Retina (tissue), 1 donor: ENCODE measurements at regions not wholly inside any gene's neighbourhood (a gene's known extent, or its start where the extent isn't known, plus 50 kb on each side); places are given as distances from the start of the nearest gene placed in this dataset.
"Not testable (repeated sequence)": the region's sequence is repeated elsewhere in the genome, so short reads cannot be mapped to it uniquely, and the experiment has no call there.

Experiments used
- DNase-seq: peaks from one replicate; pipeline ENCODE4 v3.0.0-alpha.2; 2016

DNA sequence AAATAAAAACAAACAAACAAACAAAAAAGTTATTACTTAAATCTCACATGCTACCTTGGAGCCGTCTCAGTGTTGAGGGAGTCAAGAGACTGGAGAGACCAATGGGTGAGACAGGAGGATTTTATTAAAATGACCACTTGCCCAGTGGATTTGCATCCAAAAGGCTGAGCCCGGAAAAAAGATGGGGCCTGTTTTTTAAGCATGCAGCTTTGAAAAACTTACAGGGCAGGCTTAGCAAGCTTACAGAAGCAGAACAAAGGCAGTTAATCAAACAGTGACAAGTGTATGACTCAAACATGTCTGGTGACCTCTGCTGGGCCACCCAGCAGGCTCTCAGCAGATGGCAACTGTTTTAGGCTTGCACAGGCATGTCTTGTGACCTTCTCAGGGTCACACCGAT, 82.5 kb downstream of the POTEH start:
- DNase-seq = not testable (repeated sequence)

DNA sequence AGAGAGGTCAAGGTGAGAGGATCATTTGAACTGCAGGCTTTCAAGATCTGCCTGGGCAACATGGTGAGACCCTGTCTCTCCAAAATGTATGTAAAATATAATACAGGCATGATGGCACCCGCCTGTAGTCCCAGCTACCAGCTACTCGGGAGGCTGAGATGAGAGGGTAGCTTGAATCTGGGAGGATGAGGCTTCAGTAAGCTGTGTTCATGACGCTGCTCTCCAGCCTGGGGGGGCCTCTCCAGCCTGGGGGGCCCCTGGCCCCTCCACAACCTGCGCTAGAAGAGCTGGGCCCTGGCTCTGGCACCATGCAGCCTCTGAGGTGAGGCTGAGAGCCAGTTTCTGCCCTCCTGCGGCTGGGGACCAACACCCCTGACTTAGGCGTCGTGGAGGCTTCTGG, 85.3 kb downstream of the POTEH start:
- DNase-seq = not testable (repeated sequence)

DNA sequence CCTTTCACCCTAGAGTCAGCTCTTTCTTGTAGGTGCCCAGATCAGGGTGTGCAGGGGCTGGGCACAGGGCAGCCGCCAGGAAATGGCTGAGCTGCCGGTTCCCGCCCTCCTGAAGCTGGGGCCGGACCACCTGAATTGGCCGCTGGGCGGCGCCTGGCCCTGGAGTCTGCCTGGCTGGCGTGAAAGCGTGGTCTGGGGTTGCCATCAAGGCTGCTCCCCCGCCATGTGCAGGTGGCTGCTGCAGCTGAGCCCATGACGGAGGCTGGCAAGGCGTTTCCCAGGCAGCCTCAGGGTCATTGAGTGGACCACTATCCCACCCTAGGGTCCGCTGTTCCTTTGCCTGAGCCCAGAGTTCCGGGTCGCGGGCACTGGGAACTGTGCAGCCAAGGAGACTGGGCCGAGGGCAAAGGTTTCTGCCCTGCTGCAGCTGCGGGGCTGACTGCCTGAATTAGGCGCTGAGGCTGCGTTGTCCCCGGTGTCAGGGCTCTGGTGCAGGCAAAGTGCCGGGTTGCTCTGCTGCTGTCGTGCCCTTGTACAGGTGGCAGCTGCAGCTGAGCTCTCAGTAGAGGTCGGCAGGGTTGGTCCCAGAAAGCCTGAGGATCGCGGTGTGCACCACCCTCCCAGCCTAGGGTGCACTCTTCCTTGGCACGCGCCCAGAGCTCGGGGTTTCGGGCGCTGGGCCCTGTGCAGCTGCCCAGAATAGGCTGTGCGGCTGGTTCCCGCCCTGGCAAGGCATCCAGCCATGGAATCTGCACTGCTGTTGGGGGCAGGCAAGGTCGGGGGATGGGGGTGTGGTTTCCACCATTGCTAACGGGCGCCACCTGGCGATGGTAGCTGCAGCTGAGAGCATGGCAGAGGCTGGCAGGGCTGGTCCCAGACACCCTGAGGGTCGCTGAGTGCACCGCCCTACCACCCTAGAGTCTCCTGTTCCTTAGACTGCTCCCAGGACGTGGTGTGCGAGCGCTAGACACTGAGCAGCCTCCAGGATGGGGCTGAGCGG, 86.1 kb downstream of the POTEH start:
- not testable (repeated sequence) for DNase-seq

DNA sequence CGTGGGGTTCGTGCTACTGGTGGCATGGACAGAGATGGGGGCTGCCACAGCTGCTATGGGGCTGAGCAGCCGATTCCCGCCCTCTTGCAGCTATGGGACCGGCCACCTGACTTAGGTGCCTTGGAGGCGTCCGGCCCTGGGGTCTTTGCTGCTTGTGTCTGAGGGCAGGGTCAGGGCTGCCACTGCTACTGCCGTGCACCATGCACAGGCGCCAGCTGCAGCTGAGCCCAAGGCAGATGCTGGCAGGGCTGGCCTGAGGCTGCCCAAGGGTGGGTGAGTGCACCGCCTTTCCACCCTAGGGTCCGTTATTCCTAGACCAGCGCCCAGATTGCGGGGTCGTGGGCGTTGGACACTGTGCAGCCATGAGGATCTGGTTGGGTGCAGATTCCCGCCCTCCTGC, 86.9 kb downstream of the POTEH start:
- DNase-seq = not testable (repeated sequence)

DNA sequence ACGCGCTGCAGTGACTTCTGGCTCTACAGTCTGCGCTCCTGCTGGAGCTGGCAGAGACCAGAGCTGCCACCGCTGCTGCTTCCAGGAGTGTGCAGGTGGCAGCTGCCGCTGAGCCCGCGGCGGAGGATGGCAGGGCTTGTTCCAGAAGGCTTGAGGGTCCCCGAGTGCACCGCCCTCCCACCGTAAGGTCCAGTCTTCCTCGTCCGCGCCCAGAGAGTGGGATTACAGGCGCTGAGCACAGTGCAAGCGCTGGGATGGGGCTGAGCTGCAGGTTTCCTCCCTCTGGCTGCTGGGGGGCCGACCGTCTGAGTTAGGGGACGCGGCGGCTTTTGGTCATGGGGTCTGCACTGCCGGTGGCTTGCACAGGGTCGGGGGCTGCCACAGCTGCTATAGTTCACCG, 87.3 kb downstream of the POTEH start:
- not testable (repeated sequence) for DNase-seq

DNA sequence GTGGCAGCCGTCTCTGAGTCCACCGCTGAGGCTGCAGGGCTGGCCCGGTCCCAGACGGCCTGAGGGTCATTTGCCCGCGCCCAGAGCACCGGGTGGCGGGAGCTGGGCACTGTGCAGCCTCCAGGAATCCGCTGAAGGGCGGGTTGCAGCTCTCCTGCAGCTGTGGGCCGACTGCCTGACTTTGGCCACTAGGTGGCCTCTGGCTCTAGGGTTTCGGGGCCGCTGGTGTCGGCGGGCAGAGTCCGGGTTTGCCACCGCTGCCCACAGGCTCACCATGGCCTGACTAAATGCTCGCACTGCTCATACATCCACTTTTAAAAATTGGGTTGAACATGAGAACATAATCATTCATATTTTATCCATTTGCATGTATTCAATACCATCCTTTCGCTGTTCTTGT, 87.7 kb downstream of the POTEH start:
- DNase-seq = not testable (repeated sequence)

DNA sequence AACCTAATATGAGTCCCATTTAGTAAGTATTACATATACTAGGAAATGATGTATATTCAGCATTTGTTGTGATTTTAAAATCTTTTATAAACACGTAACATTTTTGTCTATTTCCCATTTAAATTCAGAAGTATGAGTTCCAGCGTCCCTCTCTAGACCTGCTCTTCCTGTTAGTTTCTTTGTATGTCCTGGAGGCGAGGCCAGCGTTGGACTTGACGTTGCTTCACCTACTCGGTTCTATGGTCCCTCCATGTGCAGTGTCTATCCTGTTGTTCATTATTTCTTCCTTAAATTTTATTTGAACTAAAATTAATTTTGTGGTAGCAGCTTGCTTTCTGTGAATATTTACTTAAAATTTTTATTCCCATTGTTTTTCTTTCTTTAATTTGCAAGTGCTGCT, 88.5 kb downstream of the POTEH start:
- not testable (repeated sequence) for DNase-seq

DNA sequence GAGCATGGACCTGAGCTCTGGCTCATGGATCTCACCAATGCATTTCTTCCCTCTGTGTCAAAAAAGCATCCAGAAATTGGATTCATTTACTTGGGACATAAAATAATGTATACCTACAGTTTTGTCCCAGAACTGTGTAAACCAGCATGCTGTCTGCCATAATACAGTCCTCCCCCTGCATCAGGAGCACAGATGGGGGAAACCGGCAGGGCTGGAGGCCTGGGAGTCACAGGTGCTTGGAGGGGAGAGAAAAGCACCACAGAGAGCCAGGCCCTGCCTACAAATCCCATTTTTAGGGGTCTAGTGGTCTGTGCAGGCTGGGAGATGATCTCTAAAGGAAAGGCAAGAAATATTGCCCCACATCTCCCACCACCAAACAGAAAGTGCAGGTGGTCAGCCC, 91.8 kb downstream of the POTEH start:
- not testable (repeated sequence) for DNase-seq

DNA sequence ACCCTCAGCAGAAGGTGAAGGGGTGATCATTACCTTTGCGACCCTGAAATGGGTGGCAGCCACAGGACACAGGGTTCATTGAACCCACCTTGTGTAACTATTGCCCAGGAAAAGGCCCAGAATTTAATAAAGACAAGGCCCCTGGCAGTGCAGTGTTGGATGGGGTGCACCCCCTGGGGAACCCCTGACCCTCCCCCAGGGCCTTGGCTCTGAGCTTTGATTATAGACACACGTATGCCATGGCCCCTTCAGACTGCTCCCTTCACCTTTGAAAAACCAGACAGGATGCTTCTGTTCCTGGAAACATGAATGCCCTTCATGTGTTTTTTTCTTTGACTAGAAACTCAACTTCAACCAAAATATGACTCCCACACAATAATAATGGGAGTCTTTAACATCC, 93.1 kb downstream of the POTEH start:
- DNase-seq = not testable (repeated sequence)

DNA sequence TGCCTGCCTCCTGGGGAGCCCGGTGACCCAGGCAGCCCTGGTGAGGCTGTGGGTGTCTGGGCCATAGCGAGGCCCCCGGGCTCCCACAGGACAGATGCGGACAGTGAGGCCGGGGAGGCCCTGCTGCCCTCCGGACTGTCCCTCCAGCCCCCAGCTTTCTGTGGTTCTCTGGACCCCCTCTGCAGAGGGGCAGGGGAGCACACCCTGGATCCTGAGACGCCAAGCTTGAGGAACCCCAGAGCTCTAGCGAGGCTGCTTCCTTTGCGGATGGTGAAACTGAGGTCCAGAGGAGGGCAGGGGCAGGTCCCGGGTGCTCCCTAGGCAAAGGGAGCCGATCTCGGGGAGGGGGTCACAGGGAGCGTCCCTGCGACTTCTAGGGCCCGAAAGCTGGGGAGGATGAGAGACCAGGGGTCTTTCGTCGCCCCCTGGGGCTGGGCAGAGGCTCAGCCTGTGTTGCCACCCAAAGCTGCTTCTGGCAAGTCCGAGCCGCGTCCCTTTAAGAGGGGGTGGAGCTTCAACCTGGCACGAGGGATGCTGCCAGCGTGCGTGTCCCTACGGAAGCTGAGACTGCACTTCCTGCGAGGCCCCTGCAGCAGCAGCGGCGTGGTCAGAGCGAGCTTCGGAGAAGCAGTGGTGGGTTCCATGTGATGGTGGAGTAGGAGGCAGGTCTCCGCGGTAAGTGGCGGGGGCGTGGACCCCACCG, 94.7 kb downstream of the POTEH start:
- DNase-seq = not testable (repeated sequence)

DNA sequence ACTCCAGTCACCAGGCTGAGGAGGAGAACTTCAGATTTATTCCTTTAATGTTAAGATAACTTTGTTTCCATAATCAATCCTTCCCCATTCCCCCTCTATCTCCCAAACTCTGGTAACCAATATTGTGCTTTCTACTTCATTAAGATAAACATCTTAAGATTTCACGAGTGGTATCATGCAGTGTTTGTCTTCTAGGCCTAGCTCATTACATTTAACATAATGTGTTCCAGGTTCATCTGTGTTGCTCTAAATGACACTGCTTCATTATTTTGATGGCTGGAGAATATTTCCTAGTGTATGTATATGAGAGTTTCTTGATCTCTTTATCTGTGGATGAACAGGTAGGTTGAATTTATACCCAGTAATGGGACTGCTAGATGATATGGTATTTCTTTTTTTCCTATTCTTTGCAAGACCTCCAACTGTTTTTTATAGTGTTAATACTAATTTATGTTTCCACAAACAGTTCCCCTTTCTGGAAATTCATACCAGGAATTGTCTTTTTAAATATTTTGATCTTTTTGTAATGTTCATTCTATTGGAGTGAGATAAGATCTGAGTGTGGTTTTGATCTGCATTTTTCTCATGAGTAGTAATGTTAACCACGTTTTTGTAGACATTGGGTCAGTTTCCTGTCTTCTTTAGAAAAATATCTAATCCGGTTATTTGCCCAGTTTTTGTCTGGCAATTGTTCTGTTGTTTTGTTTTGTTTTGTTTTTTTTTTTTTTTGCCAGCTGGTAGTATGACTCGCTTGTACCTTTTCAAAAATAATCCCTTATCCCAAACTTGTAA, 97.3 kb downstream of the POTEH start:
- DNase-seq = not testable (repeated sequence)

DNA sequence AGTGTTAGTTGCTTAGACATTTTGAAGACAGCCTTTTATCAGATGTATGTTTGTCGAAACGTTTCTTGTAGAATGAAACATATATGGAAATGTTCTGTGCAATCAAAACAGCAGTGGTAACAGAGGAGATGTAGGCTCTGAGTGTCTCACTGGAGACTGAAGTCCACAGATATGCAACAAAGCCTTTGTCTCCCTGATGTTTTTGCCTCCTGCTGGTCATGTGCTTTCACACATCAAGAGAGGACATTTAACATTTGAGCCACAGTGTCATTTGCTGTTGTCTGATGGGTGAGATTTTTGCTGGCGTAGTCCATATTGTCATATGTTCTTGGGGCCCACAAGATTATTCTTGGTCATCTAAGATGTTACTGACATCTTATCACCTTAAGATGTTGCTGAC, 101.7 kb downstream of the POTEH start:
- not testable (repeated sequence) for DNase-seq

DNA sequence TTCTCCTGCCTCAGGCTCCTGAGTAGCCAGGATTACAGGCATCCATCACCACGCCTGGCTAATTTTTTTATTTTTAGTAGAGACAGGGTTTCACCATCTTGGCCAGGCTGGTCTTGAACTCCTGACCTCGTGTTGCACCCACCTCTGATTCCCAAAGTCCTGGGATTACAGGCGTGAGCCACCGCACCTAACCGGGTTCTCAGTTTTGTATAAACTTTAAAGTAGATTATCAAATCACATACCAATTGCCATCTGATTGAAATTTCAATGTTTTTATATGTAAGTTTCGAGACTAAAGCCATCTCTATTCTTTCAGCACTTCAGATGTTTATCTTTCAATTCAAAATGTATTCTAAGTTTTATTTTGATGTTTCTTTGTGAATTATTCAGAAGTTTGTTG, 110.1 kb downstream of the POTEH start:
- not testable (repeated sequence) for DNase-seq

DNA sequence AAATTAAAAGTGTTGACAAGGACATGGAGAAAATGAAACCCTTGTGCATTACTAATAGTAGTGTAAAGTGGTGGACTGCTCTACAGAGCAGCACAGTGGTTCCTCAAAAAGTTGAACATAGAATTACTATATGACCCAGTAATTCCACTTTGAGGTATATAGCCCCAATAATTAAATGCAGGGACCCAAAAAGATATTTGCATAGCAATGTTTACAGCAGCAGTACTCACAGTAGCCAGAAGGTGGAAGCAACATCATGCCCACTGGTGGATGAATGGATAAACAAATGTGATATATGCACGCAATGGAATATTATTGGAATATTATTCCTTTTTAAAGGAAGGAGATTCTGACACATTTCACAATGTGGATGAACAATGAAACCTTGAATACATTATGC, 121.3 kb downstream of the POTEH start:
- not testable (repeated sequence) for DNase-seq

DNA sequence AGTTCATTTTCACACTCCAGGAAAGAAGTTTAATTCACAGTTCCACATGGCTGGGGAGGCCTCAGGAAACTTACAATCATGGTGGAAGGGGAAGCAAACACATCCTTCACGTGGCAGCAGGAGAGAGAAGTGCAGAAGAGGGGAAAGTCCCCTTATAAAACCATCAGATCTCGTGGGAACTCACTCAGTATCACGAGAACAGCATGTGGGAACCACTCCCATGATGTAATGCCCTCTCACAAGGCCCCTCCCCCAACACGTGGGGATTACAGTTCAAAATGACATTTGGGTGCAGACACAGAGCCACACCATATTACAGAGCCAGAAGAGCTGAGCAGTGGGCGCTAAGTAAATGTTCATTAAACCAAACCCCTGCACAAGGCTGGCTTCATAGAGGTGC, 126.0 kb downstream of the POTEH start:
- DNase-seq = not testable (repeated sequence)

DNA sequence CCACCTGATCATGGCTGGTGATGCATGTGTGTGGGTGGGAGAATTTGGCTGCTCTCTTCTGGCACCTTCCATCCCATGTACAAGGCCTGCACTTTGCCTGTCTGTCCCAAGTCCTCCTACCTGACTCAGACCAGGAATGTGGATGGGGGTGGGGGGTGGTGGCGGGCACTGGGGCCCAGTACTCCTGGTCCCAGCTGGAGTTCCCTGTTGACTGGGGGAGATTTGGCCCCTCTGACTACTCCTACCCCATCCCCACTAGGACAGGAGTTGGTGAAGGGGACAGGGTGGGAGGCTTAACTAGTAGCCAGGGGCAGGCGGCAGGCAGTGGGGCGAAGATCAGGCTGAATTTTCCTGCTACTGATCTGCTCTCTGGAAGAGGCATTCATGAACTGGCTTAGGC, 126.6 kb downstream of the POTEH start:
- DNase-seq = not testable (repeated sequence)

DNA sequence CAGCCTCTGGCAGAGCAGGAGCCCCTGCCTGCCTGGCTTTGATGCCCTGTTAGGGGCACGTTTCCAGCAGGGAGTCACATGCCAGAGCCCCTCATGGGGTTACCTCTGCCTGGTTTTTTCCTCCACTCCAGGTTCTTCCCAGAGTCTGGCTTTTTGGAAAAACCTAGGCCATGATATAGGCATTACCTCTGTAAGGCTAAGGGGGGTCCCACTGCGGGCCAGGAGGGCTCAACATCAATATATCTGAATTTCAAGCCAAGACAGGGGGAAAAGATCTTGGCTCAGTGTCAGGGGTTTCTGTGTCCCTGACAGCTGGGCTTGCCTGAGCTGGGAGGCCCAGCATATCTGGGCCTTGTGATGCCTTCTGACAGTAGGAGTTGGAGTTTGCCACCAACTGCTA, 127.4 kb downstream of the POTEH start:
- DNase-seq = not testable (repeated sequence)

DNA sequence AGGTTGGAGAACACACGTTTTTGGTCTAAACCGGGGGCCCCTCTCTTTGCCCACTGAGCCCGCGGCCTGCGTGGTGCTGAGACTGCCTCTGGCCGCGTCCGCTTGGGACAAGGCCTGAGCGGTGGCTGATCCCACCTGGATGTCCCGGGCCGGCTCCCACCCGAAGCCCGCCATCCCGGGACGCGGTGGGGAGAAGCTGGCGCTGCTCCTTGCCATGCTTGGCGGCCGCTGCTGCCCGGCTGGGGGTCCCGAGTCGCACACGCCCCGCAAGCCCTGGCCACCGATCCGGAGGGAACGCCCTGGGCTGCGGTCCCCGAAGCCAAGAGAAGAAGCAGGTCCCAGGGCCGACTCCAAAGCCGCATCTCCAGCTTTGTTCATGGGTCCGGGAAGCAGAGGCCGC, 130.1 kb downstream of the POTEH start:
- DNase-seq = not testable (repeated sequence)

DNA sequence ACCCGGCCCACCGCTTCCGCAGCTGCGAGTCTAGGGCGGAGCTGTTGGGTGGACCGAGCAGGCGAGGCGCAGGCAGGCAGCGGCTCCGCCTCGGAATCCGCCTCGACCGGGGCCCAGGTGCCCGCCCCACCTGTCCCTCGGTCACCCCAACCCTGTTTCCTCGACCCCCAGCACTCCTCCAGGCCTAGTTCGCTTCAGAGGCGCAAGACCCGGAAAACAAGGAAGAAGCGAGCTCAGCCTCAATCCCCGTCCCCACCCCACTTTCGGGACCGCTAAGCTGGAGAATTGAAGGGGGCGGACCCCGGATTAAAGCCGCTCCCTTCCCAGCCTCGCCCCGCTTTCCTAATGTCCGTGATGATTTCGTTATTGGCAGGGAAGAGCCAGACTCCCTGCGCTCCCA, 131.3 kb downstream of the POTEH start:
- not testable (repeated sequence) for DNase-seq

DNA sequence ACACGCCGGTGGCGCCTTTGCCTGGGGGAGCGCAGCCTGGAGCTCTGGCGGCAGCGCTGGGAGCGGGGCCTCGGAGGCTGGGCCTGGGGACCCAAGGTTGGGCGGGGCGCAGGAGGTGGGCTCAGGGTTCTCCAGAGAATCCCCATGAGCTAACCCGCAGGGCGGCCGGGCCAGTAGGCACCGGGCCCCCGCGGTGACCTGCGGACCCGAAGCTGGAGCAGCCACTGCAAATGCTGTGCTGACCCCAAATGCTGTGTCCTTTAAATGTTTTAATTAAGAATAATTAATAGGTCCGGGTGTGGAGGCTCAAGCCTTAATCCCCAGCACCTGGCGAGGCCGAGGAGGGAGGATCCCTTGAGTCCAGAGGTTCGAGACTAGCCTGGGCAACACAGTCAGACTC, 132.2 kb downstream of the POTEH start:
- DNase-seq = not testable (repeated sequence)

DNA sequence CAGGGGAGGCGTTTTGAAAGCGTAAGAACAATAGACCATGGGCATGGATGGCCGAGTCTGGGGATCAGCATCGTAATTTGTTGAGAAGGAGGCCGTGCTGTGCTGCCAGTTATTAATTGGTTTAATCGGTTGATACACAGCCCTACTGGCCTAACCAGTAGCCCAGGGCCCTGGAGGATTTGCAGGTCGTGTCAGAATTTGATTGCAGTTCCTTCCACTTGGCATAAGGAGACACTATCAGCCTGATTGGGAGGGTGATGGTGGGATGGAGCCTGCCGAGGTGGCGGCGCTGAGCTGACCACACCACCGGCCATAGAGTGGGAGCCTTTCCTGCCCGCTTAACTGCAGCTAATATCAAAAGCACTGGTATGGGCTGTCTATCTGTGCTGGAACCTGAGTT, 133.4 kb downstream of the POTEH start:
- DNase-seq = not testable (repeated sequence)

DNA sequence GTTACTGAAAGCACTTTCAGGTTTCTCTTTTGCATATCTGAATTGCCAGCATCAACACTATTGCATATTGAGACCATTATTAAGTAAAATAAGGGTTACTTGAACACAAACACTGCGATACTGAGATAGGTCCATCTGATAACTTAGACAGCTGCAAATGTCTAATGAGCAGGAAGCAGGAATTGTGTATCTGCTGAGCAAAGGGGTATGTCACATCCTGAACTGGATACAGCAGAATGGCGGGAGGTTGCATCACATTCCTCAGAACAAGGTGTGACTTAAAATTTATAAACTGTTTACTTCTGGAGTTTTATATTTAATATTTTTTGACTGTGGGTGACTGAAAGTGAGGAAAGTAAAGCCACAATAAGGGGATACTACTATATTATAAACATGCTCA, 142.4 kb downstream of the POTEH start:
- DNase-seq = not testable (repeated sequence)

DNA sequence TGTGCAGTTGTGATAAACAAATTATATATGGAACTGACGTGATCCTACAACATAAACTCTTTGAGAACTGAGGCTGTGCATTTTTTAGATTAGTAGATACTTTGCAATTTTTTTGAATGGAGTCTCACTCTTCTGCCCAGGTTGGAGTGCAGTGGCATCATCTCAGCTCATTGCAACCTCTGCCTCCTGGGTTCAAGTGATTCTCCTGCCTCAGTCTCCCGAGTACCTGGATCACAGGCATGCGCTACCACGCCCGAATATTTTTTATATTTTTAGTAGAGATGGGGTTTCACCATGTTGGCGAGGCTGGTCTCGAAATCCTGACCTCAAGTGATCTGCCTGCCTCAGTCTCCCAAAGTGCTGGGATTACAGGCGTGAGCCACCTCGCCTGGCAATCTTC, 145.9 kb downstream of the POTEH start:
- not testable (repeated sequence) for DNase-seq
